GM18907 (cell line): ENCODE measurements at regions not wholly inside any gene's neighbourhood (a gene's known extent, or its start where the extent isn't known, plus 50 kb on each side); places are given as distances from the start of the nearest gene placed in this dataset.

ENCODE experiments used
- ATAC-seq: cut with Tn5 transposase; IDR thresholded peaks from one replicate; pipeline ENCODE4 v1.9.1; 2021; ENCODE audit warnings: mild to moderate bottlenecking, moderate library complexity; ENCODE audit not compliant: unreplicated experiment

GRCh38 chr15:93189561-93189960, 100.5 kb upstream of the RGMA start:
- no peak for ATAC-seq

- ATAC-seq: no peak
Measured at GRCh38 chr15:93188236-93188635, 99.2 kb upstream of the RGMA start.

GRCh38 chr15:93185796-93186195, 96.8 kb upstream of the RGMA start:
- no peak for ATAC-seq

GRCh38 chr15:93182703-93183205, 93.7 kb upstream of the RGMA start:
- ATAC-seq: no peak

- ATAC-seq: no peak
Measured at GRCh38 chr15:93180656-93181055, 91.6 kb upstream of the RGMA start.

- no peak for ATAC-seq
Measured at GRCh38 chr15:93180128-93180527, 91.1 kb upstream of the RGMA start.

GRCh38 chr15:93179700-93180102, 90.7 kb upstream of the RGMA start:
- no peak for ATAC-seq

- no peak for ATAC-seq
Measured at GRCh38 chr15:93179072-93179471, 90.1 kb upstream of the RGMA start.

GRCh38 chr15:93178371-93178770, 89.4 kb upstream of the RGMA start:
- ATAC-seq: no peak

GRCh38 chr15:93176065-93176464, 87.1 kb upstream of the RGMA start:
- no peak for ATAC-seq

GRCh38 chr15:93174836-93175235, 85.8 kb upstream of the RGMA start:
- ATAC-seq: no peak

GRCh38 chr15:93173369-93173768, 84.4 kb upstream of the RGMA start:
- no peak for ATAC-seq

- no peak for ATAC-seq
Measured at GRCh38 chr15:93171476-93171875, 82.5 kb upstream of the RGMA start.

- no peak for ATAC-seq
Measured at GRCh38 chr15:93170329-93170728, 81.3 kb upstream of the RGMA start.

- ATAC-seq: no peak
Measured at GRCh38 chr15:93168910-93169309, 79.9 kb upstream of the RGMA start.

- ATAC-seq: no peak
Measured at GRCh38 chr15:93167291-93167690, 78.3 kb upstream of the RGMA start.

GRCh38 chr15:93166675-93167074, 77.7 kb upstream of the RGMA start:
- ATAC-seq: no peak

- no peak for ATAC-seq
Measured at GRCh38 chr15:93165734-93166470, 76.9 kb upstream of the RGMA start.

- no peak for ATAC-seq
Measured at GRCh38 chr15:93164409-93164808, 75.4 kb upstream of the RGMA start.

GRCh38 chr15:93162560-93162959, 73.5 kb upstream of the RGMA start:
- no peak for ATAC-seq

- no peak for ATAC-seq
Measured at GRCh38 chr15:93159930-93160329, 70.9 kb upstream of the RGMA start.

GRCh38 chr15:93158097-93158900, 69.3 kb upstream of the RGMA start:
- ATAC-seq: no peak
